Cardiac septum (tissue), 1 donor: ENCODE measurements at regions not wholly inside any gene's neighbourhood (a gene's known extent, or its start where the extent isn't known, plus 50 kb on each side); places are given as distances from the start of the nearest gene placed in this dataset.

Experiments
- DNase-seq: peaks from one replicate; pipeline ENCODE4 v3.0.0-alpha.2; 2020; ENCODE audit warnings: low spot score
- intact Hi-C: fragments of 100-400 bp; cut with DNase I; formaldehyde crosslinking; loops from one replicate; pipeline ENCODE4 v1.14.0; 2022
- donor health status: DM: no; HTN: no; CAD: no.

- intact Hi-C loops = no loop called here
- DNase-seq = no peak
These were observed 173.1 kb downstream of the POU4F1 start for GRCh38 chr13:78430166-78430791.

DNA sequence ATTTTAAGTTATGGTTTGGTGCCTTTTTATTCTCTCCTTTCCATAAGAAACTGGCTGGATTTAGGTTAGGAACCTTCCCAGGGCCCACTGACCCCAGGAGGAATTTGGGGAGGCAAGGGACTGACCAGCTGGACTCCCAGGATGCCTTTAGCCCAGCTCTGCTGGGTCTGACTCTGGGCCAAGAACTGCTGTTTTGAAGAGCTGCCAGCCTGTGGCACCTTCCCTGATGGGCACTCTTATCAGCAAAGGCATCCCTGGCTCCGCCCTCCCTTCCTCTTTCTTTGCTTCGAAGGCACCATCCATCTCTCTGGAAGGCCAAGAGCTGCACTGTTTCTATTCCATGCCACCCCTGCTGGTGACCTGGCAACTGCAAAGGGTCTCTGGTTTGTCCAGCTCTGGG lies 174.7 kb downstream of the POU4F1 start:
- DNase-seq = no peak

DNA sequence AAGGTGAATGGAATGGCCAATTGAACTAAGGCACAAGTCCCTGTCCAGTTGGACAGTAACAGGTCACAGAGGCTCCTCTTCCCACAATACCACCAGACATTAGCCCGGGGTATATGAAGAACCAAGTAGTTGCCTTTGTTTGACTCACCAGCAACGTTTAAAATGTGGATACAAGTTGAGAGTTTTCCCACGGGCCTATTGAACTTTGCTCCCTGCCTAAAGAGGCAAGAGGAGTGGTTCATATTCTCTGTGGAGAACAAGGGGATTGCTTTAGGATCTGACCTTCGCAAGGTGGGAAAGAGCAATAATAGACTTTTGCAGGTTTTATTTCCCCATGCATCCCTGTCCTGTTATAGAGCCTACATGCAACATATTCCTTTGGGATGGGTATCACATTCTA lies 177.2 kb downstream of the POU4F1 start:
- DNase-seq = no peak
- intact Hi-C loops = no loop called here

More for the DNA sequence above, 174.7 kb downstream of the POU4F1 start:
- intact Hi-C loops = no loop called here

GRCh38 chr13:78420814-78421213 lies 182.5 kb downstream of the POU4F1 start:
- no peak for DNase-seq
- intact Hi-C loops = no loop called here

- no peak for DNase-seq
- intact Hi-C loops = no loop called here
These were observed 189.3 kb downstream of the POU4F1 start for GRCh38 chr13:78413887-78414553.

DNA sequence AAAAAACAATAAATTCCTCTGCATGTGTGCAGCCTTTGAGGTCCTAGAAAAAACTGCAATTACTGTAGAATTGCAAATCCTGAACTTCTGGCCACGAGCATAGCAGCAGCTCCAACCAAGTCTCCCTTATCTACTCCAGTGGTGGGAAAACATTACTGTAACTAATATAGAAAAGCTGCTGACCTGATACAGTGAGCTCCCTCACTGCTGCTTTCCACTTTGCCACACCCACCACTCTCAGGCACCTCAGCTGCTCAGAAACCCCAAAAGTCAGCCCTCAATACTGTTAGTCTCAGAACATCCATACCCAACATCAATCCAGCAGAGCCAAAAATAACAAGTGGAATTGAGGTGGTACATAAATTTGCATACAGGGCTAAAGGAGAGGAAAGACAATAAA lies 192.5 kb downstream of the POU4F1 start:
- DNase-seq = no peak
- intact Hi-C loops = no loop called here

- no peak for DNase-seq
- intact Hi-C loops = no loop called here
These were observed 193.2 kb downstream of the POU4F1 start for GRCh38 chr13:78410164-78410563.

DNA sequence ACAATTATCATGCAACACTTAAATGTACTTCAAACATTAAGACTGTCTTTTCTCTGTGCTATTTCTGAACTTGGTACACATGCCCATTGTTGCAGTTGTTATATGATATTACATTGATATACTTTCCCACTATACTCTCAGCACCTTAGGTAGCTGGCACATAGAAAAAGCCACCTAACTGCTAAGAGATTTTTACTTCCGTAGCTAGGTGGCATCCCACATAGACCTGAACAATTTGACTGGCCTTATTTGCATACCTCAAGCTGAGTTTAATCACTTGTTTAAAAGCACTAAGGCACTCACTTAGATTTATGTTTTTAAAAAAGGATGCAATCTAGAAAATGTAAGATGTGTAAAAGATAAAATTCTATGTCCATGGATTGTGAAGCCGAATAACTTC lies 194.2 kb downstream of the POU4F1 start:
- DNase-seq = no peak
- intact Hi-C loops = no loop called here

GRCh38 chr13:78404846-78405360 lies 198.4 kb downstream of the POU4F1 start:
- intact Hi-C loops = no loop called here

GRCh38 chr13:78402708-78403400 lies 200.5 kb downstream of the POU4F1 start:
- intact Hi-C loops = no loop called here
- no peak for DNase-seq

More at GRCh38 chr13:78404846-78405360, 198.4 kb downstream of the POU4F1 start:
- no peak for DNase-seq

DNA sequence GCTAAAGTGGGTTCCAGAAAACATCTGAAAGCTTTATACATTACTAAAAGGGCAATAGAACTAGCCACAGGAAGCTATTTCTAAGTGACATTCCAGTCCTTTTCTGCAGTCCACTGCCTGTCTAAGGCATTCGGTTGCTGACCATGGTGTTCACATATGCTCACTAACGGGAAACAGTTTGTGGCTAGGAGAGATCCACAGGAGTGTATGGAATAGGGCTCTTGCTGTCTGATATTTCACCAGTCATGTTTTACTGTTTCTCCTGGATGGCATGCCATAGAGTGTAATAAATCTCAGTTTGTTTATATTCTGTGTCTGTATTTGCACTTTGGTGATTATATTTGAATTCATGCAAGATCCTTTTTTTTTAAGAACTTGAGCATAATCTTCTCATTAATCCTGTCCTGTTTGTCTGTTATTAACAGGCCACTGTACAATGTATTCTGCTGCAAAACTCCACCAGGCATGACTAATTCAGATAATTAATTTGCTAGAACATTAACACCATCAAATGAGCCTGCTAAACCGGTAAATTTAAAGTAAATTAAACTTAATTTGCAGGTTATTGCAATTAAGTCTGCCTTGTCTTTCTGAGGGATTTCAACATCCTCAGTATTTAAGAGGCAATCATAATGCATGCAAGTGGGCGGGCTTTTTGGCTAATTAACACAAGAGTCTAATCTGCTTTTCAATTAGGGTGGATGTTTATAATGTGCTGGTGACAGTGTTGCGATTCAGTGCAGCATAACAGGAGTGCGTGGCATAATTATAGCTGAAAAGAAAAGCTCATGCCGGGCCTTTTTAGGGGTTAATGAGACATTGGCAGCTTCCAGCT lies 201.3 kb downstream of the POU4F1 start:
- no peak for DNase-seq
- intact Hi-C loops = no loop called here

GRCh38 chr13:78398743-78399410 lies 204.5 kb downstream of the POU4F1 start:
- intact Hi-C loops = no loop called here

DNA sequence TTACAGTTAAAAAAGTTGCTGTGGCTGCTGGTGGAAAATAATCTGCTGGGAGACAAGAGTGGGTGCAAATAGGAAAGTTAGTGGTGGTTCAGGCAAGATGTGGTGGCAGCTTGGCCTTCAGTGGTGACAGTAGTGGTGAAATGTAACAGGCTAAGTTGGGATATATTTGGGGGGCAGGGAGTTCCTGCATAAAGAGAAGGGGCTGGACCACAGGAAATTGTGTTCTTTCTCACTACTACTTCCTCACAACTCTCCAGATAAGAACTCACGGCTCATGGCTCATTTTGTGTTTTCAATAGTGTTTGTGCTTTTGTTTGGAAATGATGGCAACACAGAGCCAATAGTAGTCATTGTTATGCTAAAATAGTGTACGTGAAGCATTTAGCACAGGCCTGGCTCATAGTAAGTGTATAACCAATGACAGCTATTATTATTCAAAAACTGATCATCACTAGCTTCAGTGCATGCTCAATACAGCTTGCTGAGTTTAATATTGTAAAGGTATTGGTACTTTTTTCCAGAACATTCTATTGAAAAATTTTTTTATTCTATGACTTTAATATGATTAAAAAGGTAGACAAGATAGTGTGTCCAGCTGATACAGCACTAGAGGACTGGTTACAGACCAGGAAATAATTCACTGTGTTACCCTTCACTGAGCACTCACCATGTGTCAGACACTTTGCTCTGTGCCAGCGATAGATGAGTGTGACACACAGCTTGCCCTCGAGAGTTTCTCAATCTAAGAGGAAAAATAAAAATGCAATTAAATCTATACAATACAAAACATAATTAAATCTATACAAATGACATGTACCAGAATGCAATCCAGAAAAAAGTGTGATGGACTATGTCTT lies 209.8 kb downstream of the POU4F1 start:
- DNase-seq = no peak
- intact Hi-C loops = no loop called here

More at GRCh38 chr13:78398743-78399410, 204.5 kb downstream of the POU4F1 start:
- DNase-seq = no peak

DNA sequence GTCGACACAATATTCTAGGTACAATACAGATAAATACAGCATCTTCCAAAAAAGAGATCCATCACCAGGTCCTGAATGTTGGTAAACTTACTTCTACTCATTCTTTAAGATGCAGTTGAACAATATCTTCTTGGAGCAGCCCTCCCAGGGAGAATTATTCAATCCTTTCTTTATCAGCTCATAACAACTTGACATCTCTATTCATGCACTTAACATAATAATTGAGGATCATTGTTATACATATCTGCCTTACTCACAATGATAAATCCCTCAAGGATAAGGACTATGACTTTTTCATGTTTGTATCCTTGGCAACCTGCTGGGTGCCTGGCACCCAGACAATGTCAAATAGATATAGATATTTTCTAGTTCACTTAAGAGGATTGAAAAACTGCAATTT lies 219.5 kb downstream of the POU4F1 start:
- intact Hi-C loops = no loop called here

GRCh38 chr13:78383071-78383484 lies 220.3 kb downstream of the POU4F1 start:
- DNase-seq = no peak
- intact Hi-C loops = no loop called here

More for the DNA sequence above, 219.5 kb downstream of the POU4F1 start:
- no peak for DNase-seq

- no peak for DNase-seq
- intact Hi-C loops = no loop called here
These were observed 220.9 kb downstream of the POU4F1 start for GRCh38 chr13:78382491-78382890.

GRCh38 chr13:78376822-78377221 lies 226.5 kb downstream of the POU4F1 start:
- intact Hi-C loops = no loop called here
- DNase-seq = no peak

GRCh38 chr13:78376033-78376432 lies 227.3 kb downstream of the POU4F1 start:
- intact Hi-C loops = no loop called here
- DNase-seq = no peak
